ENCODE measurements at regions not wholly inside any gene's neighbourhood (a gene's known extent, or its start where the extent isn't known, plus 50 kb on each side); places are given as distances from the start of the nearest gene placed in this dataset.

DNA sequence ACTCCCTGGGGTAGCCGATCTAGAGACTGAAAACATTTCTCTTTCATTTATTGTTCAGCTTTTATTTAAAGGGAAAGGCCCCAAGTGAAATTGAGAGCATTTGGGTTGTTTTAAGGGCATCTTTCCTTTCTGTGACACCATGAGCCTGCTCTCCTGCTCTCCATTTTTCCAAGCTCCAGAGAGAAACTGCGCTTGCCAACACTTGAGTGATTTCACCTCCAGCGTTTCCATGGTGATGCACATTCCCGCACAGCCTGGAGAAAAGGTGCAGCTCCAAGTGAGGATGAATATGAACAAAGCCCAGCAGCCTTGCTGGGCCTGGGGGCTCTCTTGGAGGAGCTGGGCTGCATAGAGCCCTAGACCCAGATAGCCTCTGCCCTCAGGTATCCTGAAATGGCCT, 159.2 kb upstream of the PPP2R3A start:
- DNase-seq = no peak

DNA sequence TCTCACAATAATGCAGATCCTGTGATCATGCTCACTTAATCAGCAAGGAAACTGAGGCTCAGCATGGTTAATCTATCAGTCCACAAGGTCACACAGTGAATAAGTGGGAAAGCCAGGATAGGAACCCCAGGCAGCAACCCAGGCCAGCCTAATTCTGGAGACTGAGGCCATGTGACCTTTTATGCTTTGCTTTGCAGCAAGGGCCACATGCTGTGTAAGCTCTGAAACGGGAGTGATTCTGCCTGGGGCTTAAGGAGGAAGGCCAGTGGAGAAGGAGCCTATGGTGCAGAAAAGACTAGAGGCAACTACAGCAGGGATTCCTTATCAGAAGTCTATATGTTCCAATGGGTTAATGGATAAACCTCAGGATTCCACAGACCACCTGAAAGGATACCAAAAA, 157.6 kb upstream of the PPP2R3A start:
- DNase-seq = no peak

DNA sequence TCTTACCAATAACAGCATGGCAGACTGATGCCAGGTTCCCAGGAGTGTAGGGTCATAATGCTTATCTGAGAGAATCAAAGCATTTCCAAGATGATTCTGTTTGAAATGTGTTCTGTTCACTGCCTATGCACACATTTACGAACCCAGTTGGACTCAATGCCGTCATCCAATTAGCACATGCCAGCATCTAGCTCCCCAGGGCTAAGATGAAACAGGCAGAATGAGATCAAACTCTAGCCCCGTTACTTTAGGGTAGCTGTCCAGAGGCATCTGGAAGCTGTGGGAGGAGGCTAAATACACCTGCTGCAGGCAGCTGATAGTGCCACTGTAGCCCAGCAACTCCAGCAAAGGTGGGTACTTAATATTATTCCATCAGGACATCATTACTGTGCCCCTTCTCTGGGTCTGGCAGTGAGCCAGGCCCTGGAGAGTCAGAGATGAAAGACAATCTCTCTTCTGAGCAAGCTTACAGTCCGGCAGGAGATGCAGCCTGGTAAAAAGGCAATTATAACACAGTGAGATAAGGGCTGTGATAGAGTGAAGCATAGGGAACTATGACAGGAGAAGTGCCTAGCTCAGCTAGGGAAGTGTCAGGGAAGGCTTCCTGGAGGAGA, 156.4 kb upstream of the PPP2R3A start:
- no peak for DNase-seq

DNA sequence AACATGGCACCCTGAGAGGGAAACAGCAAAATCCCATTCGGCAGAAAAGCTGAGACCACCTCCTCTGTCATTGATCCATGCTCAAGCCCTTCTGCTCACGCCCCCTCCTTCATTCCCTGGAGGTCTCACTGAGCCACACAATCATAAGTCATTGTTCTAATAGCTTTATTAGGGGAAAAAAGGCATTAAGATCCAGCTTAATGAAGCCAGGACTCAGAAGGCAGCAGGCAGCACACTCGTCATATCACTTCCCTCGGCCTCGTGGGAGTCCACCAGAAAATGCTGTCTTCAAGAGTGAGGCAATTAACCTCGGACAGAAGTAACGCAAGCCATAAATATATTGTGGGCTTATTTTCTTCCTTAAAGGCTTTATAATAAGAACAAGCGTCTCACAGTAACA, 153.9 kb upstream of the PPP2R3A start:
- DNase-seq = no peak

DNA sequence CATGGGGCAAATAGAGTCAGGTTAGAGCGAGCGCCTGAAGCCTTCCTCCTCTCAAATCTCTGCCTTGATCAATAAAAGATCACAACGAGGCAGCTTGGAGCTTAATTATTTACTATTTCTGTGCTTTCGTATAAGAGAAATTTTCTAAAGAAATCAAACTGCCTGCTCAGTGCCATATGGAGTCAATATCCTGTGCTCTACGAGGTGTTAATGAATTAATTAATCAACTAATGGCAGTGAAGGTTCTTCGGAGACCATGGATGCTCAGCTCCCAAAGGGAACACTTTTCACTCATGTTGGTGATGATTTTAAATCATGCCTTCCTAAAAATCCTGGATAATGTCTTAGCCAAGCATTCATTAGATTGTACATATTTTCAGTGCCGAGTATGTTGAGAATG, 153.5 kb upstream of the PPP2R3A start:
- no peak for DNase-seq

DNA sequence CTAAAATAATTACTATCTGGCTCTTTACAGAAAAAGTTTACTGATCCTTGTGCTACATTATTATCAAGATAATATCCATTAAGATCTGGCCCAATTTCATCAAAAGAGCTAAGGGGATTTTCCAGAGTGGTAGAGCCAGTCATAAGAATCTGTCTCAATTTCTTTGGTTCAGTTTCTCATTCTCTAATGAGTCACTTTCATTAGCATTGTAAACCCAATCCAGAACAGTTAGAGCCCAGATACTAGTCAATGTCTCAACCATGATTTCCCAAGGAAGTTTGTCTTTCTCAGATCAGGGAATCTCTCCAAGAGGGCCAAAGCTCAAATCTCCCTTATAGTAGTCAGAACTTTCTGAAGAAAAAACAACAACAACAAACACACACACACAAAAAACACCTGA, 131.1 kb upstream of the PPP2R3A start:
- DNase-seq = no peak

DNA sequence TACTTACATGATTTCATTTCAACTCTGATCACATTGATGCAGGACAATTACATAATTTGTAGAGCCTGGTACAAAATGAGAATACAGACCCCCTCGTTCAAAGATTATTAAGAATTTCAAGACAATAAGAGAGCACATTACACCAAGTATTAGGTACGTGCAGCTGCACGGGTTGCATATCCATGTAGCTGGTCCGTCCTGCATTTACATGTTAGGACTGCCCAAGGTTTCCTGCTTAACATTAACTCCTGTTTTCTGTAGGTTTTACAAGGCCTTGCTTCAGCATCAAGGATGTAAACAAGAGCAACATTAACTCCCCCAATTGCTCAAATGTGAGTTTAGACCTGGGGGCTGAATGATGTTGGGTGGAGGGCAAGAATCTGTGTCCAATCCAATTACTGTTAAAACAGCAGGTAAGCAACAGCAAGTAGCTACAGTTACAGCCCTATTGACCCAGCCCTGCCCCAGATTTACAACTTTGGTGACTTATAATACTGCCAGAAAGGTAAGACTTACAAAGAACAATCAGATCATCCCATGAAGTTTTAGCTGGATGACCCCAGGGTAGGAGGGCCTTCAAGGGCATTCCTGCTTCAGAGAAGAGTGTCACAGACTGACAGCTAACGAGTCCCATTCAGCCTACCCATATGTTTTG, 127.4 kb upstream of the PPP2R3A start:
- DNase-seq = no peak

DNA sequence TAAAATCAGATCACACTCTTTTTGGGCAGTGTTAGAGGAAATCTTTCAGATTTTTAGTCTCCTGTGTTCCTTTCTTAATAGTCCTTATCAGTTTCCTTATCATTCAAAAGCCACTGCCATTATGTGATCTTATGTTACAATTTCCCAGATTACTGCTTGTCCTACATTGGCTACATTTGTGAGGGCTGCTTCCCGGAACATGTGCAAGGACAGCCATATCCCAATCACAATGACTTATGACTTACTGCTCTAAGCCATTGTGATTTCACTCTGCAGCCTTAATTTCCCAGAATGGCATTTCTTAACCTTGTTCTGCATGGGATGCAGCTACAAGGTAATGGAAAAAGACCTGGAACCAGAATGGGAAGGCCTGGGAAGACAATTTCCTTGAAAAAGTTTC, 125.1 kb upstream of the PPP2R3A start:
- no peak for DNase-seq

DNA sequence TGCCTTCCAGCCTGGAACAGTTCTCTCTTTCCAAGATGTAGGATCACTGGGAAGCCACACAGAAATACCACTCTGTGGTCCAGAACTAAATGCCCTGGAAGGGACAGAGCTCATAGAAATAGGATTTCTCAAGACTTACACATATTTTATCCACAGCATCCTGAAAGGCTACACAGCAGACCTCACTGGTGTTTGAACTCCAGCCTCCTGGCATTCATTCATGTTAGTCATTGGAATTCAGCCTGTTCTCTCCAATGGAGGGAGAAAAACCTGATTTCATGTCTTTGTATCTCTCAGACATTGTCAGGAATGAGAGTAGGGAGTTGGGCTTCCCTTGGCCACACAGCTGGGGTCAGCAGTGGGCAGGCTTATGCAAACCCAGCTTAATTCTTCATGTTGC, 121.1 kb upstream of the PPP2R3A start:
- DNase-seq = no peak

DNA sequence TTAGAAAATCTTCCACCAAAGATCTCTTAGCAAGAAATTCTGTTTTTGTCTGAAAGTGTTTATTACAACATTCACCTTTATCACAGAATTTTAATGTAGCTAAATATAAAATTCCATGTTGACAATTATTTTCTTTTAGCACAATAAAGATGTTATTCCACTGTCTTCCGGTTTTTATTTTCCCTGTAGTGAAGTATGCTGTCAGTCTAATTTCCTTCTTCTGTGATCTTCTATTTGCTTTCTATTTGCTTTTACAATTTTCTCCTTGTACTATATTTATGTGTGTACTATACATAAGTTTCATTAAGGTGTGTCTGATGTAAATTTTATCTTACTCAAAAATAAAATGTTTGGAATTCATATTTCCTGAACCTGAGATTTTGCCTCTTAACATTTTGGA, 117.5 kb upstream of the PPP2R3A start:
- DNase-seq = no peak

DNA sequence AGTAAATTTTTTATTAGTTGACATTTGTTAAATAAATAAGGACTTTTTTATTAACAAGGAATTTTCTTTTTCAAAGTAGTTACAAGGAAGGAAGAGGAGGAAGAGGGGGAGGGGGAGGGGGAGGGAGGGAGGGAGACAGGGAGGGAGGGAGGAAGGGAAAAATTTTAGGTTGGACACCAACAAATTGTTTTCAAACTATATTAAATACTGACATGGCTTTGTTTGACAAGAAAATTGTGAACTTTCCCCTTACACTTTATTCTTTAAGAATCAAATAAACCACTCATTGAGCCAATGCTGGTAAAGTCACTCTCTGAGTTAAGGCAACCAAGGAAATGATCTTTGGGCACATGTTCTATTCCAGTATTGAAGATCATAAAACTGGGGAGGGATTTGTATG, 115.7 kb upstream of the PPP2R3A start:
- DNase-seq = no peak

DNA sequence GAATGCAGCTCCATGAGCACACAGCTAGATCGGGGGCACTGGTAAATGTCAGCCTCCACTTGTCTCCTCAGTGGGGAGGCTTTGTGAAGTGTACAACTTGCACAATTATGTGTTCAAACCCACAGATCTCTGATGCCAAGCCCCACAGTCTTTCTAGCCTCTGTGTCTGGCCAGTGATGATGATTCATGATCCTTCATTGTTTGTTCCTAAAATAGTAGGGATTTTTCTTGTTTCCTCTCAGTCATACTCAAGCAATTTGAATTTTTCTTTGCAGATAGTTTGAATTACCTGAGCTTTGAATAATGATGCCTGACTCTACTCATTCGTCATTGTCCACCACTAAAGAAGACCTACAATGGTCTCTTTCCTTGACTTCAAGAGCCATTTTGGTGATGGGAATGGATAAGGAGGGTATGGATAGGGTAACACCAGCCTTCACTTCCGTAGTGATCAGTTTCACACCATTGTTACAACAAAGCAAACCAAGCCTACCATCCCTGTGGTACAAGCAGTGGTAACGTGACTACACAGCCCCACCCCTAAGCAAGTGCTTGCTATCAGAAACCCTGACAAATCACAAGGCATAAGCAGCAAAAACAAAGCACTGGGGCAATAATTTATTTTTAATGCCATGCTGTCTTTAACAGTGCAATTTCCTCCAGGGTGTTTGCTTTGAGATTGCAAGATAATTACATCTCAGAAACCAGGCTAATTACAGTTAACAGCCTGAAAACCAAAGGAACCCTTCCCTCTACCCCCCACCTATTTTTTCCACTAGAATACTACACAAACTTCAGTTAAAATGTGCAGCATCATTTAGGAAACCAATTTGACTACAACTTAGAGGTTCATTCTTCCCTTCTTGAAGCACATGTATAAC, 114.1 kb upstream of the PPP2R3A start:
- DNase-seq = no peak

DNA sequence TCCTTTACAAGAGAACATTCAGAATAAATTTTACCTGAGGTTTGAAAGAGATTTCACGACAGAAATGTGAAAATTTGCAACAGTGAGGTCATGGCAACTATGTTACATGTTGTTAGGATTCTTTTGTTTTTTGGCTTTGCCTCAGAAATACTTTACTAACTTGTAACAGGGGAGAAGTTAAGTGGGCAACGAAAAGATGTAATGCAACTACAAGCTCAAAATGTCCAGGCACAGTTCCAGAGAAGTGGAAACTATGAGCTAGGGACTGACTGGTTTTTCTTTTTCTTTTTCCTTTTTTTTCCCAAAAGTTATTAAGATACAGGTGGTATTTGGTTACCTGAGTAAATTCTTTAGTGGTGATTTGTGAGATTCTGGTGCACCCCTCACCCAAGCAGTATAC, 111.5 kb upstream of the PPP2R3A start:
- no peak for DNase-seq

DNA sequence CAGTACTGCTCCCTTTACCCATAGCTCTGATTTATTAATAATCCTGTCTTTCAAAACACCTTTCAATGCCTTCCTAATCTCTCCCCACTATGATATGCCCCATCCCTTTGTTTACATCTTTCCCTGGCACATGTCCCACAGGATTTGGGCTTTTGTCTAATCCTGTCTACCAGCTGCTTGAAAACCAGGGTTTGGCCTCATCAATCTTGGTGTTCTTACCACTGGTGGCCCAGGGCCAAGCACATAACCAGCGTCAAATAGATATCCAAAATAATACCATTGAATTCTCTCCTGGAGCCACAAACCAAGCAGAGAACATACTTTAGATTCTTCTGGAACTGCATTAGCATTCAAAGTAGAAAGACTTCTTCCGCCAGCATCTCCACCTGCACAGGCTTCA, 104.8 kb upstream of the PPP2R3A start:
- DNase-seq = peak; percentile 52

DNA sequence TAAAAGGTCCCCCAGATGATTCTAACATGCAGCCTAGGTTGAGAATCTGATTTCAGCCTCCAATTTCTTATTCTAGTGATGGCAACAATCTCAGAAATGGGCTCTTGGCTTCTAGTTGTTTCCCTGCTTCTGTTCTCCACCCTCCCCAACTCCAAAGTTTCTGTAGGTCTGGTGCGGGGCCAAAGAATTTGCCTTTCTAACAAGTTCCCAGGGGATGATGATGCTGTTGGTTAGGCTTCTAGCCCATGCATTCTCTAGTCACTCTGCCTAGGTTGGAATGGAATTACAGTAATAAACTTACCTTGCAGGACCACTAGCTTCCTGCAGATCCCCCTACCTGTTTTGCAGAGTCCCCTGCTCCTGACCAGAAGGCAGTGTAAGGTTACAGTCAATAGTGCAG, 103.2 kb upstream of the PPP2R3A start:
- no peak for DNase-seq

DNA sequence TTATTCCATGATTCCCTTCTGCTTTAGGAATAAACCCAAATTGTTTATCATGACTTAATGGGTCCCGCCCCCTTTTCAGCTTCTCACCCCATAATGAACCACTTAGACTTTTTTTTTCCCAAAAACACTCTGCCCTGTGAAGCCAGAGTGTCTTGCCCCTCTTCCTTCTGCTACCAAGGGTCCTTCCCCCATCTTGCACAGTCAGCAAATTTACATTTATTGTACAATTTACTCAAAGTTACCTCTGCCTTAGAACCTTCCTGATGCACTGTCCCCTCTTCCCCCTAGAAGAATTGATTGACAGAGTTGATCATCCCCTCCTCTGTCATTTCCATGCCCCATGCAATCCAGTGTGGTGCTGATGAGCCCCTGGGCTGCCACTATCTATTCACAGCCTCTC, 101.5 kb upstream of the PPP2R3A start:
- DNase-seq = no peak

DNA sequence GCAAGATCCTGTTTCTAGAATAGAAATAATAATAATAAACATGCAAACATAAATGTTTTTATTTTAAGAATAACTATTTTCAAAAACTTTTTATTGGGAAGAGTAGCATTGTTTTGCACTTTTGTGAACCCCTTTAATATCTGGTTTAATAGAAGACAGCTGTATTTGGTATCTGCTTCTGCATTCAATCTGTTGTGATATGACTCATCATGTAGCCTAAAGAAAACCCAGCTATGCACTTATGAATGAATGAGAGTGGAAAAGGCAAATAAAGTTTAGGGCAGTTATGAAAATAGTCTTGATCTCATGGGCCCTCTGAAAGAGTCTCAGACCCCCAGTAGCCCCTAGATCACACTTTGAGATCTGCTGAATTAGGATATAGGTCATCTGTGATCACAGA, 100.4 kb upstream of the PPP2R3A start:
- no peak for DNase-seq

DNA sequence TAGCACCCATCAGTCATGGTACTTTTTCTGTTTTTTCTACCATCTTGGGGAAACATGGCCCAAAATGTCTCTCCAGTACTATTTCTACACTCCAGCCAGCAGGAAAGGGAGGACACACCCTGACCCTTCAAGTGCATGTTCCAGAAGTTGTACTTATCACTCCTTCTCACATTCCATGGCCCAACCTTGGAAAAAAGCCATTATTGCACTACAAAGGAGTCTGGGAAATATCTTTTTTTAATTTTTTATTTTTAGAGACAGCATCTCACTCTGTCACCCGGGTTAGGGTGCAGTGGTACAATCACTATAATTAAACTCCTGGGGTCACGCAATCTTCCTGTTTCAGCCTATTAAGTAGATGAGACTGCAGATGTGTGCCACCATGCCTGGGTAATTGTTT, 100.0 kb upstream of the PPP2R3A start:
- DNase-seq = no peak

DNA sequence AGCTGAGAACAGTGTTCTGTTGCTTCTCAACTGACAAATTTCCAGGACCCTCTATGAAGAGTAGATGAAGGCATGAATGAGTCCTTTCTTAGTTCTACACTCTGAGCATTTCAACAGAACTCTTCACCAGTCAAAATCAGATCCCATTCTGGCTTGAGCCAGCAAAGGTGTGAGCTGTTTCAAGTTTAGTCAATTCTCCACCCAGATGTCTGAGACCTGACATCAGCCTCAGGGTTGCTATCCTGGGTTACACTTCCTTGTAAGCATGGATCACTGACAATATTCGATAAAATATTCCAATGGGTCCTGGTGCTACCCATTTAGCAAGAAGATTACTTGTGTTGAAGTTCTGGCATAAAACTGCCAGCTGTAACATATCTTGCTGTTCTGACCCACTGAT, 97.6 kb upstream of the PPP2R3A start:
- DNase-seq = no peak

DNA sequence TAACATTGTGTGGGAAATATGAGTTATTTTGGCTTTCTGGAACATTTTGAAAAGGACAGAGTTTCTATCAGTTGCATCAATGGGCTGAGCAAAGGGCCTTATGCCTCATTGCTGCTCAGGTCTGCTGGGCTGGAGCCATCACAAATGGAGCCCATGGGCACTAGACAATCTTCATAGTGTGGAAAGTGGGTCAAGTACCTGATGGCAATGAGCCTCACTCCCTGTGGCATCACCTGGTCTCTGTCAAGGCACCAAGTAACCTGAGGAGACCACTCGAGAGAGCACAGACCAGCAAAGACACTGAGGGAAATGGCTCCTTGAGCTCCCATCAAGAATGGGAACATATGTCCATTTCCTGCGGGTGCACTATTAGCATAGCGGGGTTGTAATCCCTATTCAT, 96.7 kb upstream of the PPP2R3A start:
- no peak for DNase-seq

DNA sequence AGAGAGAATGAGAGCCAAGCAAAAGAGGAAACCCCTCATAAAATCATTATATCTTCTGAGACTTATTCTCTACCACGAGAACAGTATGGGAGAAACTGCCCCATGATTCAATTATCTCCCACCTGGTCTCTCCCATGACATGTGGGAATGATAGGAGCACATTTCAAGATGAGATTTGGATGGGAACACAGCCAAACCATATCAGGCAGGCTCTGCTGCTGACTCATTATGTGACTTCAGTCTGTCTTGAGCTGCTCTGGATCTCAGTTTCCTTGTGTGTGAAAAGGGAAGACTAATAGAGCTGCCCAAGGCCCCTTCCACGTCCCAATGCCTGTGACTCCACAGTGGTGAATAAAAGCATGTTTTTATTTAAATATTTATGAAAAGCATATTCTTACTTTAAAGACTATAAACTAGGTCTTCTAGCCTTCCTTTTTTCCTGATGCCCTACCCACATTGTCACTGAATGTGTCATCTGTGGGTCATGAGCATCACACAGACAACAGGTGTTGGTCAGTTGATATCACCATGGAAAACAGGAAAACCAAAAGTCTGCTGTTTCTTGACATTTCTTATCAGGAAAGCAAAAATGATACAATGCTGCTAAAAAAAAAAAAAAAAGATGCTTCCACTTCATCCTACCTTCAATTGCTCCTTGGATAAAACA, 96.0 kb upstream of the PPP2R3A start:
- no peak for DNase-seq

DNA sequence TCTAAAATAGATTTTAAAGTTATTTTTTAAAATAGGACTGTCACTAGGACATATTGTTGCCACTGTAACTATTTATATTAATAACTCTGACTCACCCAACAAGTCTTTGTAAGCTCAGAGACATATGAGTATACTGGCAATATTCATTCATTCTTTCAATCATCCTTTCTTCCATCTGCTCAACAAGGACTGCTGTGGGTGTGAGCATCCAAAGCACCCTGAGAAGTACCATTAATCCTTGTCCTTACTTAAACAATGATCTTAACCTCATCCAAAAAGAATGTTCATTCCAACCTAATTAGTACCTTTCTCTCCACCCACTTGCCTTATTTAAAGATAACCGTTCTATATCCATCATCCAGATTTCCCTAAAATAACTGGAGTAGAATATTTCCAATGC, 94.2 kb upstream of the PPP2R3A start:
- DNase-seq = no peak

DNA sequence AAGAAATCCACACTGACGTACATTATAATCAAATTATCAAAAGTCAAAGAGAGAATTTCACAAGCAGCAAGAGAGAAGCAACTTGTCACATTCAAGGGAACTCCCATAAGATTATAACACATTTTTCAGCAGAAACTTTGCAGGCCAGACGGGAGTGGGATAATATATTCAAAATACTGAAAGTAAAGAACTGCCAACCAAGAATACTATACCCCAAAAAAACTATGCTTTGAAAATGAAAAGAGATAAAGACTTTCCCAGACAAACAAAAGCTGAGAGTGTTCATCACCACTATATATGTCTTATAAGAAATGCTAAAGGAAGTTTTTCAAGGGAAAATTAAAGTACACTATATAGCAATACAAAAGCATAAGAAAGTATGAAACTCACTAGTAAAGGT, 91.5 kb upstream of the PPP2R3A start:
- DNase-seq = no peak

DNA sequence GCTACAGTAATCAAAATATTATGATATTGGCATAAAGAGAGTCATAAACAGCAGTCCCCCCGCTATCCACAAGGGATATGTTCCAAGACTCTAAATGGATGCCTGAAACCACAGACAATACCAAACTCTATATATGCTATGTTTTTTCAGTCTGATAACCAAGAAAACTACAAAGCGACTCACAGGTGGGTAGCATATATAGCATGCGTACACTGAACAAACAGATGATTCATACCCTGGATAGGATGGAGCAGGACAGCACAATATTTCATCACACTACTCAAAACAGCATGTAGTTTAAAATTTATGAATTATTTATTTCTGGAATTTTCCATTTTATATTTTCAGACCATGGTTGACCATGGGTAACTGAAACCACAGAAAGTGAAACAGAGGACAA, 87.0 kb upstream of the PPP2R3A start:
- DNase-seq = no peak
